ENCODE measurements at regions not wholly inside any gene's neighbourhood (a gene's known extent, or its start where the extent isn't known, plus 50 kb on each side); places are given as distances from the start of the nearest gene placed in this dataset.

DNA sequence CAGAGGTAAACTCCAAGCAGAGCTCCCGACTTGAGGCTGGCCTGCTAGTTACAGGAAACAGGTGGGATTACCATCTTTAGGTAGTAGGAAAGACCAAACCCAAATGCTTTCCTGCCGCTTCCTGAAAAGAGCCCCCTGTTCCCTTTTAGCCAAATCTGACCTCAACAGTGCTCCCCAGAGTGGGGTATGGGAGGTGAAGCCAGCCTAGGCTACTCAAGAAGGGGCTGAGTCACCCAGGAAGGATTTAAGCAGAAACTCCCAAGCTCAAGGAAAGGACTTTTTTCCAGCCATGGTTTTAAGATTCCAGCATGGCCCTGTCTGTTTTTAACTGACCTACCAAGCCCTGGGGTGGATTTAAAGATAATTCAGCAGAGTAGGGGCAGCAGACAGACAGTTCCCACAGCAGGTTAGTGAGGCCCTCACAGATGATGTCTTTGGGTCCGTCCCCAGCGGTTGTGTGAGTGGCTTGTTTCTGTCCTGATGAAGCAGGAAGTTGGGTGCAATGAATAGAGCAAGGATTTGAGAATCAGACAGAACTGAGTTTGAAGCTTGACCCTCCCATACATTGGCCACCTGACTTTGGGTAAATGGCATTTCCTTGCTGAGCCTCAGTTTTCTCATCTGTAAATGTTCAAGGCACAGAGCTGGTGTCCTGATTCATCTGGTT lies 76.9 kb upstream of the MAFB start:
- TF ChIP-seq TFDP2 (CRISPR knock-in tag; IDR thresholded peaks at IDR 0.05): no peak
- no peak for TF ChIP-seq POLR2A (IDR thresholded peaks at IDR 0.05; ENCODE audit: insufficient read depth in 1 of 2, low read depth in 2 of 2, low read length in 2 of 2)
- no peak for TF ChIP-seq ETV6 (CRISPR knock-in tag; conservative IDR thresholded peaks at IDR 0.05)
